ENCODE measurements at regions not wholly inside any gene's neighbourhood (a gene's known extent, or its start where the extent isn't known, plus 50 kb on each side); places are given as distances from the start of the nearest gene placed in this dataset.

DNA sequence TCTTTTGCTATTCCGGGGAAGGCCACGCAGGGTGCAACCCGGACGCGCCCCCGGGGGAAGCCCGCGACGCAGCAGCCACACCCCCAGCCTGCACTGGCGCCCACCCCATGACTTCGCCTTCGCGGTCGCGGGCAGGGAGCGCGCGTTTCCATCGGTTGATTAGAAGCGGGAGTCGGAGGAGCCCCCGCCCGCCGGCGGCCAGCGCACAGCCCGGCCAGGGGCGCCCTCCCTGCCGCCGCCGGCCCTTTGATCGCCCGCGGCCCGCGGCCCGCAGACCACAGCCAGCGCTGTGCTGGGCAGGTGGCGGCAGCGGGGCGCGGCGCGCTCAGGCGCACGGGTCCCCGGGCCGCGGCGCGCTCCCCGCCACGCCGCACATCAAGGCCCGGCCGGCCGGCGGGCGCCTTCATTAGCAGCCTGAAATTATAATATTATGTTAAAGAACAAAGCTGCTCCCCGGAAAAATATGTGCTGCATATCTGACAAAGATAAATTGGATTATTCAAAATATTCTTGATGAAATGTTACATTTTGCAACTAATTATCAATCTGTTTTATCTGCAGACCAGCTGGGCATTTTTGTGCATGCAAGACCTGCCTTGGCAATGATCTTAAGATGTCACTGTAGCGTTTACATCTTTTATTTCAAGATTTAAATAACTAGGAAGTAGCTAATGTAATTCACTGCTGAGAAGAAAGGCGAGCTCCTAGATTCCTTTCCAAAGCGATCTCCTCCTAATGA lies 160.7 kb upstream of the MKI67 start:
- DNase-seq, result no peak

DNA sequence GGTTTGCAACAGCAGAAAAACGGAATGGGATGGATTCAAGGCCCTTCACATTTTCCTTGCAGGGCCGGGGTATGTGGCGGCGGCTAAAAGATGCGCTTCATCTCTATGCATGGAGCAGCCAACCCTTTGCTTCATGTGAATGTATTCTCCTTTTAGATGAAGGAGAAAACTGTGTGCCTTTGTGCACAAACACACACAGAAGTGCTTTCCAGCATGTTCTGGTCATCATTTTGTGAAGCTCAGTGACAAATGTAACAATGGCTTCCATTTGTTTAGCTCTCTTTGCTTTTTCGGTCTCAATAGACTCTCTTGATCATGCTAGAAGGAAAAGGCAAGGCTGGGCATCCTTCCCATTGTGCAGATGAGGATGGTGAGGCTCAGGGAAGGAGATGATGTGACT lies 161.7 kb upstream of the MKI67 start:
- DNase-seq, result no peak

DNA sequence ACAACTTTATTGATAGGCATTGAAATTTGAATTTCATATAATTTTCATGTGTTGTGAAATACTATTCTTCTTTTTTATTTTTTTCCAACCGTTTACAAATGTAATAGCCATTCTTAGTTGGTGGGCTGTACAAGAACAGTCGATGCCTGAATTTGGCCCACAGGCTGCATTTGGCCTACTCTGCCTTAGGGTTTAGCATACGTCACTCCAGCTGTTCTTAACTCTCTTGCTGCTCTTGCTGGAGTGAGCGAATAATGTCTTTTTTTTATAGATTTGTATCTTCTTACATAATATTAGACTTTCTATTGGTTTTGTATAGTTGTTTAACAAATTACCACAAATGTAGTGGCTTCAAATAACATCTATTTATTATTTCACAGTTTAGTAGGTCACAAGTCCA lies 163.4 kb upstream of the MKI67 start:
- no peak for DNase-seq

DNA sequence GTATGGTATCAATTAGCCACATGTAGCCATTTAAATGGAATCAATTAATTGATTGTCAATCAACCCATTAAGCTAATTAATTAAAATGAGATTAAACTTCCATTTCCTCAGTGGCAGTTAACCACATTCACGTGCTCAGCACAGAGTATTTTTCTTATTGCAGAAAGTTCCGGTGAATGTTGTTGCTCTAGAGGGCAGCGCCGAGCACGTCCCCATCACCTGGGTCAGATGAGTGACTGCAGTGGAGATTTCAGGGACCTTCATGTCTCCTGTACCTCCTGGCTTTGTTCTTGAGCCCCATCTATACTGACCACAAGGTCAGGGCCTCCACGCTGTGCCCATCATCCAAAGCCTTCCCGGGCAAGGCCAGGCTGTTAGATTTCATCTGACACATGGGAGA lies 168.8 kb upstream of the MKI67 start:
- DNase-seq, result no peak

DNA sequence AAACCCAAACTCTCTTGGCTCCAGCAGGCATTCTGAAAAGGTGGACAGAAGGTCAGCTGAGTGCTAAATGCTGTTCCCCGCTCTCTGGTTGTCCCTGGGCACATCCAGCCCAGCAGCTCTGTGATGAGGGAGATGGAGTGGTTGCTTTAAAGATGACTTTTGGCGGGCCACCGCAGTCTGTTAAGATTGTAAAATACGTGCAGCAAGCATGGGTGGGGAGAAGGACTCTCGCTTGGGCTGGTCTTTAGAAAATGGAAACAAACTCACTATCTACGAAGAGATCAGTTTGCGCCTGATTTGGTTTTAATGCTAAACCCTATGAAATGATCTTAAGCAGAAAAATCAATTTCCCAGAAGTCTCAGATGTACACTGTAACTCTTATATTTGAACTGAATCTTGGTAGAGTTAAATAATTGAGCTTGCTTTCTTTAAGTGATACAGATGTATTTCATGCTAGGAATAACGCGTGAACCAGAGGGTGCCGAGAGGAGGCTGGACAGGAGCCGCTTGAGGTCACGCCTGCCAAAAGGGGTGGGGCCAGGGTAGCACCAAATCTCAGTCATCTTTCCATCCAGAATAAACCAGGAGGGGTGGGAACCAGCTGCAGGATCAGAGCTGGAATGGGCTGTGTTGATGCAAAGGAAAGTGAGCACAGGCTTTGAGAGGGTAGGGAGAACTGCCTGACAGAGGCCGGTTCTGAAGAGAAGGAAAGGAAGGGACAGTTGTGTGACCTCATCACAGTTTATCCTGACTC lies 170.2 kb upstream of the MKI67 start:
- no peak for DNase-seq

DNA sequence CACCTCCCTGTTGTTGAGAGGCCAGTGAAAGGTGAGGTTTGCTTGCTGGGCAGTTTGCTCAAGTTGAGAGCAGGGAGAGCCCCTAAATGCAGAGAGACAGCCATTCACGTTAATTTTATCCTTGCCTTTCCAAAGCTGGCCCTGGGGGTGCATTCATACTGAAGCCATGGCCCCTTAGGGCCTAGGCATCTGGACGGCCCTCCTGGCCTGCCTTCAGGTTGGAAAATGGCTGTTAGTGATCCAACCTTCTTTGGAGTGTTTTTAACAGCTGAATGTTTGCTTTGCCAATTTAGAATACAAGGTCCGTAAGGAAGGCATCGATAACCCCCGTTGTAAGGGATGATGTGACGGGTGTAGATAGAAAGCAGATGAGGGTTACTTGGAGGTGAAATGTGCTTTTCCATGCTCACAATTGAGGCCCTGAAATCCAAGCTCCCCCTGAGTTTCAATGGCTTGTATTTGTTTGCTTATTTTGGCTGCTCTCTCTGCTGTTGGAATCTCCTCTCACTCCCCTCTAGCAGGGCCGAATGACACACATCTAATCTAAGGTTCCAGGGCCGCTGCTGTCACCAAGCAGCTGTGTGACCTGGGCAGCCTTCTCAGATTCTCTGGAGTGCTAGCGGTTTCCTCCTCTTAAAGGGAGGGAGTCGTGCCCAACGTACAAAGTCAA lies 171.6 kb upstream of the MKI67 start:
- no peak for DNase-seq

DNA sequence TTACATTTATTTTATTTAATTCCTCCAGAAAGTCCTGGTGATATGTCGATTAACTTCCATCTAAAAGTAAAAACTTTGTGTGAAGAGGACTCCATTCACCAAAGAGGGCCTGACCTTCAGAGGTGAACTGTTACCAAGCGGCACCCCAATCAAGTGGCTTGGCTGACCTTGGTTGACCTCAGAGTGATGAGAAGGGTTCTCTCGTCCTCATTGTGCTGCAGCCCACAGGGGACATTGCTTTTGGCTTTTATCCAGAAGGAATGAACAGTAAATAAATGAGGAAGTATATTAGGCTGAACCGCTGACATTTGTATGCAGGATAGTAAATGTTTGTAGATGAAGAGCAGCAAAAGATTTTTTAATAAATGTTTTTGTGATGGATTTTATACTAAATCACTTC lies 172.4 kb upstream of the MKI67 start:
- no peak for DNase-seq

DNA sequence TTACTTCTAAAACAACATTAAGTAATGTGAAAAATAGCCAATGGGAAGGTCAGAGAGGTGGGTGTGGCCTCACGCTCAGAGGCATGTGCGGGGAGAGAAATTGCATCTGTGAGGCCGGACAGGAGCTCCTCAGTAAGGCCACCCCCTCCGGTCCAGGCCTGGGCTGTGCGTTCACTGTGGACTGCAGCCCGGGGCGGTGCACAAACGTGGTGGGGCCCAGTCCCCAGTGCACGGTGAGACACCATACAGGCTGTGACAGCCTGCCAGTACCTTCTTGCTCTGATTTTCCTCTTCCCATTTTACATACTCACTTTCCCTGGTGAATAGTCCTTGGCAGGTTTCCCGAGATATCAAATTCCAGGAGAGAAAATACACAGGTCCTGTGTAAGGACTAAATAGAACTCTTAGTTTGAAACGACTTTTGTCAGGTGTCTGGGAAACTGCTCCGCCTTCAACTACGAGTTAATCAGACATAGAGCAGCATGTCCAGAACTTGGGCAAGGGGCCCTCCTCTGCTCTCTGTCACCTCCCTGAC lies 174.1 kb upstream of the MKI67 start:
- no peak for DNase-seq

DNA sequence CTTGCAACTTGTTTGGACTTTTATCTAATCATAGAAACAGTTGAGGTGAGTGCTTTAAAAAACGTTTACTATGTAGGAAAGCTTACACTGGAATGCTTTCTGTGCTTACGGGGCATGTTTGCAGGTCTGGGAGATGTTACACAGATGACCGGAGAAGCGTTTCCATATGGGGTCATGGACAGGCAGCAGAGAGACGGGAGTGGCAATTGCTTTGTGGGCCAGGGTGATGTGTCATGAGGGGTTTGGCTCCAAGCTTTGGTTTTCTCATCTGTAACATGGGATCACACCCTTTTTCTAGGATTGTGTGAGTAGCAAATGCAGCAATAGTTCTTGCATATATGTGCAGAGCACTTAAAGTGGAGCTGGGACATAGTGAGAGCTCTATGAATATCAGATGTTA lies 174.8 kb upstream of the MKI67 start:
- DNase-seq, result no peak

DNA sequence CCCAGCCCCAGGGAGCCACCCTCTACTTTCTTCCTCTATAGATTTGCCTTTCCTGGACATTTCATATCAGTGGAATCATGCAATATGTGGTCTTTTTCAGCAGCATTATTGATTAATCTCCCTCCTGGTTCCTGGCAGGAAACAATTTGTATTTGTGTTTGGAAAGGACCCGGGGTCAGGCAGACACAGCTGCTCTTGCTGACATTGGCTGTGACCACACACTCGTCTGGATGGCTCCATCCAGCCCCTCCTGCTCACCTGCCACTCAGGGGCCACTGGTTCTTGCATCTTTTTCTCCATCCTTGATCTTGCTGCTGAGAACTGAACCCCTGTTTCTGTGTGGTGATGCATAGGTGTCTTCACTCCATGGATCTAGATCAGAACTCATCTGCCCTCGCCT lies 176.6 kb upstream of the MKI67 start:
- no peak for DNase-seq

DNA sequence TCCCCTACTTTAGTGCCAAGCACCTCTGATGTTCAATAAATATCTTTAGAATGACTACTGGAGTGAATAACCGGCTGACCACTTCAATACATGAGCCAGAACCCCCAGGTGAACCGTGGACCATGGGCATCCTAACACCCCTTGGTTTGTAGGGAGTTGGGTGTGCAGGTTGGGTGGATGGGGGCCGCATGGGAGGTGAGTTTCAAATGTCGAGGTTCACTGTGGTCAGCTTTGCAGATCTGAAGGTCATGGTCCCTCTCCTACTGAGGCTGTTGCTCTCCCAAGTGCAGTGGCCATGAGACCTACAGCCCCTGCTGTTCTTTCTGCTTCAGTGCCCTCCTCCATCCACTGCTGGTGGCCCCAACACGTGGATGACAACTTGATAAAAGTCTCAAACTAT lies 178.0 kb upstream of the MKI67 start:
- no peak for DNase-seq

DNA sequence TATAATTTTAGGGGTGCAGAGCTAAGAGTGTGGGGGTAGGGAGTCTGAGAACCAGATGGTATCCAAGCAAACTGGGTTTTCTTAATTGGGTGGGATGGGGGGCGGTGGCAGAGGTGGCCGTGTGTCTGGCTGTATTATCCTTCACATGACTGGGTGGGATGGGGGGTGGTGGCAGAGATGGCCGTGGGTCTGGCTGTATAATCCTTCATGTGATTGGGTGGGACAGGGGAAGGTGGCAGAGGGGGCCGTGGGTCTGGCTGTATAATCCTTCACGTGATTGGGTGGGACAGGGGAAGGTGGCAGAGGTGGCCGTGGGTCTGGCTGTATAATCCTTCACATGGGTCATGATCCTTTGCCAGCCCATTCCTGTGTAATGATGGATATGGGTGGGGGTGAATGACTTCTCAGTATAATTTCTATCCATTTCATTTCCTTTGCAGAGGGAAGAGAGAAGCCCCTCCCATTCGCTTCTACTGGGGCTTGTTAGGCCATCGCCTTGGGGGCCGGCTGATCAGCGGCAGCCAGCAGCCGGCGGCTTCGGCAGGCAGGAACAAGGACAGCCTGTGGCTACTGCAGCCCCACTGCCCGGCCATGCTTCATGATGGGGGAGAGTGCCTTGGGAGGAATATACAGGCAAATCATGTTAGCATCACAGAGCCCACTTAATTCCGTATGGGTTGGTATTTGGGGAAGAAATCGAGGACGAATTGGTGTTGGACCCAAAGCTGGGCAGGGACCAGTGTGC lies 179.6 kb upstream of the MKI67 start:
- DNase-seq, result no peak

DNA sequence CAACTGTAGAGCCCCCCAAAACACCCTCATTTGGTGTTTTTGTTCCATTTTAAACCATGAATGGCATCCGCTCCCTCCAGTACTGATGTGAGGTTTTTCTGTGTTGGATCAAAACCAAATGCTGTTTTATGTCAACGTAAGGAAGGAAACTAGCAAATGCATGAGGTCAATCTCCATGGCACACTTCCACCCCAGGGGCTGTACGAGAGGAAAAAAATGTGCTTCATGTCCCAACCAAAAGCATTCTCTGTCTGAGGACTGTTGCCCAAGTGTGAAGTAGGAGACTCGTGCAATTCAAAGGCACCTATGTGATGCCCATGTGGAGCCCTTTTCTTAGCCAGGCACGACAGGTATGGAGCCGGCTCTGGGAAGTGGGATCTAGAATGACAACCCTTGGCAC lies 180.3 kb upstream of the MKI67 start:
- DNase-seq, result no peak

DNA sequence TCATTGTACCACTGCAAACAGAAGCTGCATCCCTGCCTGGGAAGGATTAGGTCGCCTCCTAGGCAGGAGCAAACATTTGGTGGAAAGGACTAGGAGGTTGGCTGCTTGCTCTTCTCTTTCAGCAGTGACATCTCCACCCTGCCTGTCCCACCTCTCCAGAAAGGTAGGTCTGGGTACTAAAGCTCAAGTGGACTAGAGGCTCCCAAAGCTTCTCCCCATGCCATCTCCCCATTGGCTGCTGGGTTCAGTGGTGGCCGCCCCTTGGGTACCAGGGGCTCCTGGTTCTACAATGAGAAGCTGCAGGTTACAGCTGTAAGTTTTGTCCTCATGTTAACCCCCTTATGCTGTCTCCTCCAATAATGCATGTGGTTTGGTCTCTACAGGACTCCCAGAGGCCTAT lies 180.7 kb upstream of the MKI67 start:
- DNase-seq, result no peak

DNA sequence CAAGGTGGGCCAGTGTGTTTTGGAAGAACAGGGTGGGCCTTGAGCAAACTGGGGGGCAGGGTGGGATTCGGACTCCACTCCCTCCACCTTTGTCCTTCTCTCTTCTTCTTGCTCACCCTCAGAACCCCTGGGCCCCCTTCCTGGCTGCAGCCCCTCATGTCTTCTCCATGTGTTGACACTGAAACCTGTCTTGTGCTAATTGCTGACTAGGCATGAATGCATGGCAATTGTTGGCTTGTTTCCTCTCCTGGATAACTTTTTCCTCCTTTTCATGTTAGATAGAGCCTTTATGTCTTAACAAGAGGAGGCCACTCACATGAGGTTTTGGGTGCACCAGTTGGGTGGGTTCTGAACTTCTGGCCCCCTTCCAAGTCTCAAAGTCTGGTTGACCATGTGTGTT lies 181.6 kb upstream of the MKI67 start:
- DNase-seq, result no peak

DNA sequence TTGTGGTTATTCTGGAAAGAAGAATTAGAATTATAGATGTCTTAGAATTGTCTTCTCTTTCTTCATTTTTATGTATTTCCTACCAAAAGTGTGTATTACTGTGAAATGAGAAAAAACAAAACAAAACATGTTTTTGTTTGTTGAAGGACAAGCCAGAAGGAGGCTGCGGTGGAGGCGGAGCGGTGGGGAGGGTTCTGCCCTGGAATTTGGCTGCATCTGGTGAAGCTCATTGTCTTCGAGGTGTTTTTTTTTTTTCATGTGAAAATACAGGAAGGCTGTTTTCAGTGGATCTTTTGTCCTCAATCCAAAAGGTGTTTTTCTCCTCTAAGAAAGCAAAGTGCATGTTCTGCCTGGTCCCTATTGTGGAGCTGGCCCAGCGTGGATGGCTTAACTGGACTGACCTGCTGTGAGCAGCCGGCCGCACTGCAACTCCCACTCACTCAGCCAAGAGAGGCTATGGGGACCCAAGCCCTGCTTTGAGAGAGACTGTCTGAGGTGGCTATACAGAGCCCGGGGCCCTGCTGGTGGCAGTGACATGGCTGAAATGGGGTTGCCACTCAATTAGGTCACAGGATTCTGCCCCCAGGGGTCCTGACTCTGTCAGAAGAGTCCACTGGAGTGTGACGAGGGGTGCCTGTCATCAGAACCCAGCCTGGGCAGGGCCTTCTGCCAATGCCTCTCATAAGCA lies 184.9 kb upstream of the MKI67 start:
- no peak for DNase-seq

DNA sequence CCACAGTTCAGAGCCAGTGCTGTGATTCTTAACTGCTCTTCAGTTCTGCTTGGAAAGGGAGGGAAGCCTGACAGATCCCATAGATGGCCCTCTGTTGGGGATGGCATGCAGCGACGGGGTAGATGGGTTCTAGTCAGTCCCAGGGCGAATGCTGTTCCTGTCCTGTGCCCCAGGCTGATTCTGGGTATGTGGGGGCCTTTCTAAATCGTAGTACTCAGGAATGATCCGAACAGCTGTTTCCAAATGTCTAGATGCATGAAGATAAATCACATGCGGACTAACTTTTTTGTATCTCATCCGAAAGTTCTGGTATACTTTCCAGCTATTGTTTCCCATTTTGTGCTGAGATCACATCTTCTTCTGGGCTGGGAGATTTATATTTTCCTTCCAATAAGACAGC lies 186.0 kb upstream of the MKI67 start:
- DNase-seq, result no peak

DNA sequence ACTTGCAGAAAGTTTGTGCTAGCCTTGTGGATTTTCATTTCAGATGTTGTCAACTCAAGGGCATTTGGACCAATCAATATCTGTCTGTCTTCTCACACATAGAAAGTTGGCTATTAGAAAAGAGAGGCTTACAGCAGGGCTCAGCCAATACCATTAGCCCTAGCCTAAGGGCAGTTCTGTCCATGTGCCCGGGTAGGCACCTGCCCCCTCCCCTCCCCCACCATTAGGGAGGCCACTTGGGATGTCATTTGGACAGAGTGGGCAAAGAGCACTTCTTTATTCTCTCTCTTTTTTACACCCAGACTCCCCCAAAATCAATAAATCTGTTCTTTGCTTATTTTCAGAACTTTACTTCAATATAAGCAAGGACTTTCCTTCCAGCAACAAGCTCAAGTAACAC lies 188.5 kb upstream of the MKI67 start:
- DNase-seq, result no peak

DNA sequence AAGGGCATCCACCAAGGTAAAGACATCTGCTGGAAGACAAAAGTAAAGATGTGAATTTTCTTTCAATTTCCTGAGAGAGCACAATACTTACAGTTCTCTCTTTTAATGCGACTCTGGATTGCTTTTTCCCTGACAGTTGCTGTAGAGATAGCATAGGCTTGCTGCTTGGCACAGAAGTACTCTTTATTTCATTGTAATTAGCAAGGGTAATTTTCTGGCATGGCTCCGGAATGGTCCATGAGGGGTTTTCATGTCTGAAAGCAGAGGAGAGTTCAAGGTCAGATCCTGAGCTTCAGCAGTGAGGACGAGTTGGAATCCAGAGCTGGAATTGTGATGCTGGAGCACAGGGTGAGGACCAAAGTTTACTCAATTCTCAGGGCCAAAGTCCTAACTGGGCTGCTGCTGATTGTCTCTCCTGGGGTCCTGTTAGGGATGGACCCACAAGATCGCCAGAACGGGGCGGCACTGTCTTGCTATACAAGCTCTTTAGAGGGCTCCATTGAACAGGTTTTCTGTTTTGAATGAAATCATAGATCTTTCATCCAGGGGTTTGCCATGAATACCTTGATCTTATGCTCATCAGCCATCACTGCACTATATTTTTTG lies 190.0 kb upstream of the MKI67 start:
- no peak for DNase-seq

DNA sequence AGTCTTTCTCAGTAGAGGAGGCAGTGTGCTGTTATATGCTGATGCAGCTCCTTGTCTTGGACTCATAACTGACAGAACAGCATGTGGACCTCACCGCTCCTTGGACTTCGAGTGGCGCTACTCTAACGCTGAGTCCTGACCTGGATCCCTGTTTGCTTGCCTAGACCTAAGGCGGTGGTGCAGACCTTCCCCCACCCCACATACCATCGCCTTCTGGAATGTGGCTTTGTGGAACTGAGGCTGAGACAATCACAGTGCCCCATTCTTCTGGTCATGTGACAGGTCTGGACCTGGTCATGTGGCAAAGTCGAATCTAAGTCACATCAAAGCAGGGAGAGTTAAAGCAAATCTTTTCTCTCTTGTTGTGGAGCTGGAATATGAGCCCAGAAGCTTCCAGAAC lies 190.7 kb upstream of the MKI67 start:
- no peak for DNase-seq

DNA sequence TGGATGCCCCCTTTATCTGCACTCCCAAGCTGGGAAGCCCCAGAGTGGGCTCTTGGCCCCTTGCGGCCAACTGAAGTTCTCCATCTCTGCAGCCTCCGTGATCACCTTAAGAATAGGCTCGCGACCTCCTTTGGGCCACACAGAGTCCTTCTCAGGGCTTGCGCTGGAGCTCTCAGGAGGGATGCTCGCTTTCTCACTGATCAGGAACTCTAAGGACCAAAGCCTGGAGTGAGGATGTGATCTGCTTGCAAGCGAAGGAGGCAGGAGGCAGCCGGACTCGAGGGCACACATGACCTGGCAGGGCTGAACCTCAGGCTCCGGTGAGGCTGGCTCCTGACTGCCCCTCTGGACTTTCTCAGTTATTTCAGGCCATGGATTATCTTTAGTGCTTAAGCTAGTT lies 192.1 kb upstream of the MKI67 start:
- DNase-seq, result no peak

DNA sequence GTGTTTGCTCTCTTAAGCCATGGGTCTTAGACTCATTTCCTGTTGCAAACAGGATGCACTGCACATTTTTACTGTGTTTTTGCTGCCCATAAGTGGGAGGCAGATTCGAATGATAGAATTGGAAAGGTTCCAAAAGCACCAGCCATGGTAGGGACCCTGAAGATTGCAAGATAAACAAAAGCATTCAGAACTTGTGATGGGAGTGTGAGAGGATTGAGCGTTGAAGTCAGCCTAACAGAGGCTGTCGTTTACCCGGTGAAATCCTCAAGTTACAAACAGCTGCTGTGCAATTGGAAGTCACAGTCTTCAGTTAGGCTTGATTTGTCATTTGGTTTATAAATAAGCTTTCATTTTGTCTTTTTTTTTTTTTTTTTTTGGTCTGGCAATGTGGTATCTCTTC lies 192.7 kb upstream of the MKI67 start:
- no peak for DNase-seq

All from GDM1 (cell line).